ENCODE measurements at regions not wholly inside any gene's neighbourhood (a gene's known extent, or its start where the extent isn't known, plus 50 kb on each side); places are given as distances from the start of the nearest gene placed in this dataset.

GRCh38 chr9:10899509-10899908 lies 286.7 kb upstream of the PTPRD start:
- H3K27ac Mint-ChIP-seq (ENCODE audit: unreplicated experiment), result no peak overlapping the region

GRCh38 chr9:10903969-10904368 lies 291.2 kb upstream of the PTPRD start:
- no peak for TF ChIP-seq CTCF (IDR thresholded peaks at IDR 0.05)
- no peaks in the 10 kb centered on the region for H3K27me3 Mint-ChIP-seq (ENCODE audit: low read depth)

More at GRCh38 chr9:10899509-10899908, 286.7 kb upstream of the PTPRD start:
- DNase-seq (ENCODE audit: low spot score), result no peak
- Mint-ChIP-seq H3K36me3 (ENCODE audit: low read depth) (no peaks in the 10 kb centered on the region), H3K4me3 (ENCODE audit: unreplicated experiment) (no peak overlapping the region), H3K27me3 (ENCODE audit: low read depth) (no peaks in the 10 kb centered on the region), H3K4me1 (ENCODE audit: low read depth) (no peaks in the 10 kb centered on the region), H3K9me3 (ENCODE audit: low read depth) (peaks cover 14% of the 10 kb centered on the region)
- no peak for TF ChIP-seq CTCF (IDR thresholded peaks at IDR 0.05)

GRCh38 chr9:10910779-10911178 lies 298.0 kb upstream of the PTPRD start:
- H3K9me3 Mint-ChIP-seq (ENCODE audit: low read depth), result peaks cover 19% of the 10 kb centered on the region
- no peaks in the 10 kb centered on the region for H3K36me3 Mint-ChIP-seq (ENCODE audit: low read depth)
- H3K27ac Mint-ChIP-seq (ENCODE audit: unreplicated experiment), result no peak overlapping the region
- no peaks in the 10 kb centered on the region for H3K4me1 Mint-ChIP-seq (ENCODE audit: low read depth)
- DNase-seq (ENCODE audit: low spot score), result peak; percentile 75
- H3K4me3 Mint-ChIP-seq (ENCODE audit: unreplicated experiment), result no peak overlapping the region
- no peak for TF ChIP-seq CTCF (IDR thresholded peaks at IDR 0.05)
- H3K27me3 Mint-ChIP-seq (ENCODE audit: low read depth), result peaks cover 3% of the 10 kb centered on the region

More at GRCh38 chr9:10903969-10904368, 291.2 kb upstream of the PTPRD start:
- Mint-ChIP-seq H3K4me3 (ENCODE audit: unreplicated experiment) (no peak overlapping the region), H3K4me1 (ENCODE audit: low read depth) (no peaks in the 10 kb centered on the region), H3K36me3 (ENCODE audit: low read depth) (no peaks in the 10 kb centered on the region), H3K27ac (ENCODE audit: unreplicated experiment) (no peak overlapping the region), H3K9me3 (ENCODE audit: low read depth) (peaks cover 15% of the 10 kb centered on the region)
- no peak for DNase-seq (ENCODE audit: low spot score)

GRCh38 chr9:10911373-10911772 lies 298.6 kb upstream of the PTPRD start:
- no peak for DNase-seq (ENCODE audit: low spot score)
- Mint-ChIP-seq H3K27ac (ENCODE audit: unreplicated experiment) (no peak overlapping the region), H3K9me3 (ENCODE audit: low read depth) (peaks cover 19% of the 10 kb centered on the region), H3K27me3 (ENCODE audit: low read depth) (peaks cover 3% of the 10 kb centered on the region), H3K36me3 (ENCODE audit: low read depth) (no peaks in the 10 kb centered on the region), H3K4me3 (ENCODE audit: unreplicated experiment) (no peak overlapping the region), H3K4me1 (ENCODE audit: low read depth) (no peaks in the 10 kb centered on the region)
- no peak for TF ChIP-seq CTCF (IDR thresholded peaks at IDR 0.05)

- peaks cover 6% of the 10 kb centered on the region for H3K27me3 Mint-ChIP-seq (ENCODE audit: low read depth)
- TF ChIP-seq CTCF (IDR thresholded peaks at IDR 0.05), result no peak
- peaks cover 2% of the 10 kb centered on the region for H3K9me3 Mint-ChIP-seq (ENCODE audit: low read depth)
- DNase-seq (ENCODE audit: low spot score), result no peak
- H3K4me1 Mint-ChIP-seq (ENCODE audit: low read depth), result no peaks in the 10 kb centered on the region
- H3K27ac Mint-ChIP-seq (ENCODE audit: unreplicated experiment), result no peak overlapping the region
- no peaks in the 10 kb centered on the region for H3K36me3 Mint-ChIP-seq (ENCODE audit: low read depth)
- H3K4me3 Mint-ChIP-seq (ENCODE audit: unreplicated experiment), result no peak overlapping the region
Measured at GRCh38 chr9:10917001-10917400, 304.2 kb upstream of the PTPRD start.

All from chondrocyte (in vitro differentiated cells).